Endodermal cell (in vitro differentiated cells): ENCODE measurements at regions not wholly inside any gene's neighbourhood (a gene's known extent, or its start where the extent isn't known, plus 50 kb on each side); places are given as distances from the start of the nearest gene placed in this dataset.

ENCODE experiments used
- DNase-seq: peaks from one replicate; pipeline ENCODE4 v3.0.0-alpha.2; 2017
- H3K27ac ChIP-seq: 2 replicates; pipeline ENCODE4 v1.5.1; 2013; ENCODE audit warnings: mild to moderate bottlenecking, low read depth, low read length, moderate library complexity
- H3K27me3 ChIP-seq: 2 replicates; pipeline ENCODE4 v1.6.1; 2013; ENCODE audit warnings: mild to moderate bottlenecking, low read length, moderate library complexity; ENCODE audit not compliant: insufficient read depth, control insufficient read depth, poor library complexity, severe bottlenecking
- H3K36me3 ChIP-seq: 2 replicates; pipeline ENCODE4 v1.7.0; 2013; ENCODE audit warnings: mild to moderate bottlenecking, low read length, moderate library complexity; ENCODE audit not compliant: control insufficient read depth, insufficient read depth
- H3K4me1 ChIP-seq: one replicate; pipeline ENCODE4 v1.7.0; 2013; ENCODE audit warnings: low read length; ENCODE audit not compliant: control insufficient read depth, insufficient read depth
- H3K4me3 ChIP-seq: 2 replicates; pipeline ENCODE4 v1.5.1; 2013; ENCODE audit warnings: mild to moderate bottlenecking, low read length, moderate library complexity
- H3K9ac ChIP-seq: 2 replicates; pipeline ENCODE4 v1.6.1; 2013; ENCODE audit warnings: mild to moderate bottlenecking, low read length, moderate library complexity; ENCODE audit not compliant: poor library complexity, severe bottlenecking; ENCODE audit errors: extremely low read depth
- H3K9me3 ChIP-seq: 2 replicates; pipeline ENCODE4 v1.6.1; 2013; ENCODE audit warnings: mild to moderate bottlenecking, low read length, moderate library complexity; ENCODE audit not compliant: control insufficient read depth
- H3K27ac Mint-ChIP-seq: 2 replicates; pipeline ENCODE4 v1.8.0; 2020; ENCODE audit warnings: mixed read lengths
- H3K27me3 Mint-ChIP-seq: 2 replicates; pipeline ENCODE4 v1.8.0; 2021; ENCODE audit warnings: mild to moderate bottlenecking, mixed read lengths; ENCODE audit not compliant: insufficient read depth
- H3K36me3 Mint-ChIP-seq: 2 replicates; pipeline ENCODE4 v1.8.0; 2020; ENCODE audit warnings: low read depth, mixed read lengths
- H3K4me1 Mint-ChIP-seq: 2 replicates; pipeline ENCODE4 v1.8.0; 2020; ENCODE audit warnings: mixed read lengths
- H3K4me3 Mint-ChIP-seq: 2 replicates; pipeline ENCODE4 v1.8.0; 2020; ENCODE audit warnings: mild to moderate bottlenecking, moderate library complexity, mixed read lengths
- H3K9me3 Mint-ChIP-seq: 2 replicates; pipeline ENCODE4 v1.8.0; 2020; ENCODE audit warnings: mild to moderate bottlenecking, mixed read lengths
- WGBS, 2 experiments: methylation state at CpG; one replicate each; pipeline versions ENCODE4 v1.1.5 to v1.1.7; 2013; ENCODE audit warnings: missing lambda C conversion rate in 2 of 2, mixed read lengths in 1 of 2; ENCODE audit not compliant: insufficient coverage in 1 of 2, insufficient read length in 1 of 2; 5-methylcytosine and 5-hydroxymethylcytosine counted together
- TF ChIP-seq, protein P1 (sequence below): fragments of 200-600 bp; sonication (generic); conservative IDR thresholded peaks from 2 replicates; pipeline ENCODE4 v1.5.0; 2021; ENCODE audit warnings: antibody characterized with exemption, mild to moderate bottlenecking

DNA sequence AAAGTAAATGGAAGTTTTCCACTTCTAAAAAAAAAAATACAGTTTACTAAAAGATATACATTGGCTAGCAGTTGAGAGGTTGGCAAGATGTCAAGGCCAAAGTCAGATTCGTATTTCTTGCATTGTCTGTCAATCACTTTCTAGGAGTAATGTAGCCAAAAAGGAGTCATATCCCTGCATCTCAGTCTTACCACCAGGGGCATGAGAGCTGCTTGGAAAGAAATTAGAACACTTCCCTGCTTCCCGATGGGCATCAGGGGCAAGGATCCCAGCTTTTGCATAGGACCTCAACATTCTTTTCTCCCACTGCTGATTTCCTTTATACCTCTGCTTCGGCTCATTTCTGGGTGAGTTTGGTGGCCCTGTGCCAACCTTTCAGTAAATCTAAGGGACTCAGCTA, 581.0 kb upstream of the MAP3K7 start:
- TF ChIP-seq, protein P1, sequence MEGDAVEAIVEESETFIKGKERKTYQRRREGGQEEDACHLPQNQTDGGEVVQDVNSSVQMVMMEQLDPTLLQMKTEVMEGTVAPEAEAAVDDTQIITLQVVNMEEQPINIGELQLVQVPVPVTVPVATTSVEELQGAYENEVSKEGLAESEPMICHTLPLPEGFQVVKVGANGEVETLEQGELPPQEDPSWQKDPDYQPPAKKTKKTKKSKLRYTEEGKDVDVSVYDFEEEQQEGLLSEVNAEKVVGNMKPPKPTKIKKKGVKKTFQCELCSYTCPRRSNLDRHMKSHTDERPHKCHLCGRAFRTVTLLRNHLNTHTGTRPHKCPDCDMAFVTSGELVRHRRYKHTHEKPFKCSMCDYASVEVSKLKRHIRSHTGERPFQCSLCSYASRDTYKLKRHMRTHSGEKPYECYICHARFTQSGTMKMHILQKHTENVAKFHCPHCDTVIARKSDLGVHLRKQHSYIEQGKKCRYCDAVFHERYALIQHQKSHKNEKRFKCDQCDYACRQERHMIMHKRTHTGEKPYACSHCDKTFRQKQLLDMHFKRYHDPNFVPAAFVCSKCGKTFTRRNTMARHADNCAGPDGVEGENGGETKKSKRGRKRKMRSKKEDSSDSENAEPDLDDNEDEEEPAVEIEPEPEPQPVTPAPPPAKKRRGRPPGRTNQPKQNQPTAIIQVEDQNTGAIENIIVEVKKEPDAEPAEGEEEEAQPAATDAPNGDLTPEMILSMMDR: peak; percentile 76
- Histone ChIP-seq H3K4me3 (no peak overlapping the region), H3K9me3 (no peaks in the 10 kb centered on the region), H3K36me3 (no peaks in the 10 kb centered on the region), H3K9ac (no peak overlapping the region), H3K27me3 (no peaks in the 10 kb centered on the region), H3K27ac (no peak overlapping the region), H3K4me1 (no peaks in the 10 kb centered on the region)
- Mint-ChIP-seq H3K36me3 (no peaks in the 10 kb centered on the region), H3K4me3 (no peak overlapping the region), H3K27ac (no peak overlapping the region), H3K27me3 (no peaks in the 10 kb centered on the region), H3K4me1 (peaks cover 10% of the 10 kb centered on the region), H3K9me3 (no peaks in the 10 kb centered on the region)
- DNase-seq: peak; percentile 57
- WGBS, 2 experiments: 70 to 77% methylated on average over 3 of the region's 3 CpGs

DNA sequence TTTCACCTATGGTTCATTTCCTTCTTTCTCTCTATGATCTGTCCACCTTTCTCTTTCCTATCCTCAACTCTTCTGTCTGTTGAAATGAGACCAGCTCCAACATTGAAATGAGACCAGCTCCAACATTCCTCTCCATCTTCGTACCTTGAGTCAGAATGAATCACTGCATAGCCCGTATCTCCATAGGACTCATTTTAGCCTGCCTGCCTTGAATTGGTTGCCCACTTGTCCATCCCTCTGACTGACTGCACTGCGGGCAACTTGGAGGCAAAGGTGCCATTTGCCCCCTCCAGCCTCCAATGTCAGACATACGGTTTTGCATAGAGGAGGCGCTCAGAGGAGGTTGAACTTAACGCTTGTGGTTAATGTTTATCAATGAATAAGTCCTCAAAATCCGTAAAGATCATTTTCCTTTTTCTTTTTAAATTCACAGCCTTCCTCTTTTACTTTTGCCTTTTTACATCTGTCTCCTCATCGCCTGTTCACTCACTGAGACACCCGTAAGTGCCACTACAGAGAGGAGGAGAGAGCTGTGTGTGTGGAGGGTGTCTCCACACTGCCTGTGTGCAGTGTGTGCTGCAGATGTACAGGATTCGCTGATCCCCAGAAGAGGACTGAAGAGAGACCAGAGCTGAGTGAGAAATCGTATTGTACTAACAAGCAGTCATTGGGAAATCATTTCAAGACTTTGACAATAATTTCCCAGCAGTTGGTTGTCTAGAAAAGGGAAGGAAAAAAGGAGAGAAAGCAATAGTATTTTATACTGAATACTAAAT, 579.6 kb upstream of the MAP3K7 start:
- DNase-seq: no peak
- H3K27ac Mint-ChIP-seq: no peak overlapping the region
- H3K4me1 Mint-ChIP-seq: peaks cover 4% of the 10 kb centered on the region
- Histone ChIP-seq H3K9me3 (no peaks in the 10 kb centered on the region), H3K9ac (no peak overlapping the region), H3K27me3 (no peaks in the 10 kb centered on the region), H3K36me3 (no peaks in the 10 kb centered on the region), H3K4me1 (no peaks in the 10 kb centered on the region), H3K4me3 (no peak overlapping the region), H3K27ac (no peak overlapping the region)
- H3K27me3 Mint-ChIP-seq: no peaks in the 10 kb centered on the region
- H3K4me3 Mint-ChIP-seq: no peak overlapping the region
- 95 to 96% methylated on average over 4 to 11 of the region's 11 CpGs for WGBS, 2 experiments
- no peaks in the 10 kb centered on the region for H3K9me3 Mint-ChIP-seq
- H3K36me3 Mint-ChIP-seq: no peaks in the 10 kb centered on the region
- TF ChIP-seq, protein P1: no peak

DNA sequence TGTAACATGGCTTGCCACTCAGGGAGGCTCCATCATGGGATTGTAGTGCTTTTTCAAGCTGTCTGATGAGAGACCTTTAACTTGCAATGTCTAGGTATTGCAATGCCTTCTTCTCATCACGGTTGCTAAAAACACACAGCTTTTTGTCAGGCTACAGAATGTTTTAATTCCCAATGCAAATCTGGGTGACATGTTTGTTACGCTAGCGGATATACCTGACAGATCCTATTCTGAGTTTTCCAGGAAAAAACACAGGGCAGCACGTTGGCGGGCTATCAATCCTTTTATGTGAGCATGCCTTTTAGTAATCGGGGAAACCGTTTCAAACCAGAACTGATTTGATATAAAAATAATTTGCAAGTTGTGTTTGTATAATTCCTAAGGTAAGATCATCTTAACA, 577.2 kb upstream of the MAP3K7 start:
- Histone ChIP-seq H3K9ac (no peak overlapping the region), H3K36me3 (no peaks in the 10 kb centered on the region), H3K4me3 (no peak overlapping the region), H3K27me3 (no peaks in the 10 kb centered on the region), H3K4me1 (no peaks in the 10 kb centered on the region), H3K9me3 (no peaks in the 10 kb centered on the region), H3K27ac (no peak overlapping the region)
- Mint-ChIP-seq H3K9me3 (no peaks in the 10 kb centered on the region), H3K4me1 (peaks cover 11% of the 10 kb centered on the region), H3K4me3 (no peak overlapping the region), H3K36me3 (no peaks in the 10 kb centered on the region), H3K27me3 (no peaks in the 10 kb centered on the region), H3K27ac (no peak overlapping the region)
- DNase-seq: no peak
- WGBS, 2 experiments: 91 to 92% methylated on average over 7 of the region's 7 CpGs
- TF ChIP-seq, protein P1: no peak
